ENCODE measurements at regions not wholly inside any gene's neighbourhood (a gene's known extent, or its start where the extent isn't known, plus 50 kb on each side); places are given as distances from the start of the nearest gene placed in this dataset.

- TF ChIP-seq, protein P1, sequence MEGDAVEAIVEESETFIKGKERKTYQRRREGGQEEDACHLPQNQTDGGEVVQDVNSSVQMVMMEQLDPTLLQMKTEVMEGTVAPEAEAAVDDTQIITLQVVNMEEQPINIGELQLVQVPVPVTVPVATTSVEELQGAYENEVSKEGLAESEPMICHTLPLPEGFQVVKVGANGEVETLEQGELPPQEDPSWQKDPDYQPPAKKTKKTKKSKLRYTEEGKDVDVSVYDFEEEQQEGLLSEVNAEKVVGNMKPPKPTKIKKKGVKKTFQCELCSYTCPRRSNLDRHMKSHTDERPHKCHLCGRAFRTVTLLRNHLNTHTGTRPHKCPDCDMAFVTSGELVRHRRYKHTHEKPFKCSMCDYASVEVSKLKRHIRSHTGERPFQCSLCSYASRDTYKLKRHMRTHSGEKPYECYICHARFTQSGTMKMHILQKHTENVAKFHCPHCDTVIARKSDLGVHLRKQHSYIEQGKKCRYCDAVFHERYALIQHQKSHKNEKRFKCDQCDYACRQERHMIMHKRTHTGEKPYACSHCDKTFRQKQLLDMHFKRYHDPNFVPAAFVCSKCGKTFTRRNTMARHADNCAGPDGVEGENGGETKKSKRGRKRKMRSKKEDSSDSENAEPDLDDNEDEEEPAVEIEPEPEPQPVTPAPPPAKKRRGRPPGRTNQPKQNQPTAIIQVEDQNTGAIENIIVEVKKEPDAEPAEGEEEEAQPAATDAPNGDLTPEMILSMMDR (IDR thresholded peaks at IDR 0.05), result no peak
- no peak for TF ChIP-seq POLR2A (IDR thresholded peaks at IDR 0.05)
Observed at GRCh38 chr20:12112665-12113064, 195.0 kb downstream of the BTBD3 start.
